ENCODE measurements at regions not wholly inside any gene's neighbourhood (a gene's known extent, or its start where the extent isn't known, plus 50 kb on each side); places are given as distances from the start of the nearest gene placed in this dataset.
A peak's percentile ranks its signal among the peaks of the same experiment; 100 is the strongest.

DNA sequence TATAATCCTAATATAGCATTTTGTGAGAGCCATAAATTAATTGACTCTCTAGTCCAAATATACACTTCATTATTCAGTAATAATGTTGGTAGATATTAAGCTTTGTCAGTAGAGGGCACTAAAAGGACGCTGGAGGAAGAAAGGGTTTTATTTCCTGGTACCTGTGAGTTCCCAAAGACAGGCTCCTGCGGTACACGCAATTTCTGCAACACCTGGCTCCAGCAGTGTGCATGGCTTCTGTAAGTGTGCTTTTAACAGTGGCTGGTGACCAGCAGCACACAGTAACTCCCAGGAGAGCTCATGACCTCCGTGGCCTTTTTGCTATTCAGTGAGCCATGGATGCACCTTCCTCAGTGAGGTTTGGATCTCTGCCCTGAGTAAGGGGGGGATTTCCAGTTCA is 338.3 kb upstream of the ZNF385D start:
- TF ChIP-seq, protein P1, sequence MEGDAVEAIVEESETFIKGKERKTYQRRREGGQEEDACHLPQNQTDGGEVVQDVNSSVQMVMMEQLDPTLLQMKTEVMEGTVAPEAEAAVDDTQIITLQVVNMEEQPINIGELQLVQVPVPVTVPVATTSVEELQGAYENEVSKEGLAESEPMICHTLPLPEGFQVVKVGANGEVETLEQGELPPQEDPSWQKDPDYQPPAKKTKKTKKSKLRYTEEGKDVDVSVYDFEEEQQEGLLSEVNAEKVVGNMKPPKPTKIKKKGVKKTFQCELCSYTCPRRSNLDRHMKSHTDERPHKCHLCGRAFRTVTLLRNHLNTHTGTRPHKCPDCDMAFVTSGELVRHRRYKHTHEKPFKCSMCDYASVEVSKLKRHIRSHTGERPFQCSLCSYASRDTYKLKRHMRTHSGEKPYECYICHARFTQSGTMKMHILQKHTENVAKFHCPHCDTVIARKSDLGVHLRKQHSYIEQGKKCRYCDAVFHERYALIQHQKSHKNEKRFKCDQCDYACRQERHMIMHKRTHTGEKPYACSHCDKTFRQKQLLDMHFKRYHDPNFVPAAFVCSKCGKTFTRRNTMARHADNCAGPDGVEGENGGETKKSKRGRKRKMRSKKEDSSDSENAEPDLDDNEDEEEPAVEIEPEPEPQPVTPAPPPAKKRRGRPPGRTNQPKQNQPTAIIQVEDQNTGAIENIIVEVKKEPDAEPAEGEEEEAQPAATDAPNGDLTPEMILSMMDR (IDR thresholded peaks at IDR 0.05; ENCODE audit: insufficient read depth, low read length, poor library complexity, severe bottlenecking) = peak; percentile 50
- Histone ChIP-seq H3K27me3 (replicated peaks; ENCODE audit: control insufficient read depth, insufficient read depth, low read length) (no peaks in the 10 kb centered on the region), H3K4me3 (replicated peaks; ENCODE audit: low read depth, low read length) (no peak overlapping the region), H3K36me3 (ENCODE audit: control insufficient read depth, insufficient read depth, low read length) (no peaks in the 10 kb centered on the region)
- DNase-seq (ENCODE audit: extremely low read depth, insufficient read length) = no peak

DNA sequence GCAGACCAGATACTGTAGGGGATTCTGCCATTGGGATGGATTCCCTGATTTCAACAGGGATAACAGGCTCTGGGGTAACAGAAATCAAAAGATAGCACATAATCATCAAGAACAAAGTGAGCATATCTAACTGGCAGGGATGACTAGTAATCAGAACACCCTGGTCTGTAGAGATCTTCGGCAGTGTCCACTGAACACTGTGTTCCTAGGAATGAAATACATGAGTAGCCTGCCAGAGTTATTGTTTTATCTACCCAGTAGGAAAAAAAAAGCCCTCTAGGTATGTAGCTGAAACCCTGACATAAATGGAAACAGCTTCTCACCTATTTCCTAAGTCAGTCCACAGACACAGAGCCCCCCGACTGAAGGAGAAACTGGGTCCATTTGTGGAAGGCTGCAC is 340.3 kb upstream of the ZNF385D start:
- Histone ChIP-seq H3K27me3 (replicated peaks; ENCODE audit: control insufficient read depth, insufficient read depth, low read length) (no peaks in the 10 kb centered on the region), H3K36me3 (ENCODE audit: control insufficient read depth, insufficient read depth, low read length) (no peaks in the 10 kb centered on the region), H3K4me3 (replicated peaks; ENCODE audit: low read depth, low read length) (no peak overlapping the region)
- DNase-seq (ENCODE audit: extremely low read depth, insufficient read length) = no peak
- TF ChIP-seq, protein P1 (IDR thresholded peaks at IDR 0.05; ENCODE audit: insufficient read depth, low read length, poor library complexity, severe bottlenecking) = no peak

DNA sequence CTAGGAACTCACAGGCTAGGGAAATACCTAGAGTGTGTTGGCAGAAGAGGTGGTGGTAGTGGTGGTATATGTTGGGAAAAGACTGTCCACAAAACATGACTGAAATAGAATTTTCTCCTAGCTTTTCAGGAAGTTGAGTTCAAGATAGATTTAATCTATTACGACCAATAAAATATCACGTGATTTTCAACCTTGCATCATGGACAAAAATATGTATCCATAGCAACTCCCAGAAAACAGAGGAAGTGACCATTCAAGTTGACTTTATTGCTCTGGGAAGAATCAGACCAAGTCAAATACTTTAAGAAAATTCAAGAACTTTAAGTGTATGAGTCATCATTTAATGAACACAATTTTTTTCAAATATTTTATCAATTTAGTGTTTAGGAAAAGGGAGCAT is 347.0 kb upstream of the ZNF385D start:
- DNase-seq (ENCODE audit: extremely low read depth, insufficient read length) = no peak
- H3K36me3 ChIP-seq (ENCODE audit: control insufficient read depth, insufficient read depth, low read length) = no peaks in the 10 kb centered on the region
- H3K27me3 ChIP-seq (replicated peaks; ENCODE audit: control insufficient read depth, insufficient read depth, low read length) = no peaks in the 10 kb centered on the region
- TF ChIP-seq, protein P1 (IDR thresholded peaks at IDR 0.05; ENCODE audit: insufficient read depth, low read length, poor library complexity, severe bottlenecking) = no peak
- H3K4me3 ChIP-seq (replicated peaks; ENCODE audit: low read depth, low read length) = no peak overlapping the region

DNA sequence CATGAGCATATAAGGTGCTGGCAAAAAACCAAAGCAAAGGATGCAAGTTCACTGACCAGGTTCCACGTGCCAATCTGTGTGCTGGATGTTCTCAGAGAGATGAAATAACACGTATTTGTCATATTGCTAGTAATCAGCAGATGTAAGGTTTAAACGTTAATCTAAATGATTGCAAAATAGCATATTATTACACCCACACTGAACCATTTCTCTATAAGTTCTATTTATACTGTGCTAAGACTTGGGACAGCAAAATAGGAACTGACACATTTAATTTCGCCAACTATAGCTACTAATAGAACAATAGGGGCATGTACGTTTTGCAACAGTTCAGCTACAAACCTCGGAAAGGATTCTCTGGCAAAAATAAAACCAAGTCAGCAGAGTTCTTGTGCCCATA is 350.3 kb upstream of the ZNF385D start:
- no peaks in the 10 kb centered on the region for H3K36me3 ChIP-seq (ENCODE audit: control insufficient read depth, insufficient read depth, low read length)

DNA sequence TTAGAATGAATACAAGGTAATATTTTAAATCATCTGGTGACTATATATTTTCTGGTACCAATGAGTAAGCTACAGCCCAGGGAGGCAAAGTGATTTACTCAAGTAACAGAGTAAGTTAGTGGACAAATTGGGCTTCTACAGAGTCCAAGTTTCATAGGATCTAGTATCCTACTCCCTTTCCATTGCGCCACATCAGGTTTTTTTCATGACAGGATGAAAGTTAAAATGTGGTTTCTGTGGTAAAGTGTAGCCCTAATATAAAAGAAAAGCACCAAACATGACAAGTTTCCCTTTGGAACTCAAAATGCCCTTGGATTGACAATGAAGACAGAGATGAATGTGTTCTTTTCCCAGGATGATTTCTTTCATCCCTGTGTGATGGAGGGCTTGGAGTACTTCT is 350.8 kb upstream of the ZNF385D start:
- TF ChIP-seq, protein P1 (IDR thresholded peaks at IDR 0.05; ENCODE audit: insufficient read depth, low read length, poor library complexity, severe bottlenecking) = no peak
- Histone ChIP-seq H3K4me3 (replicated peaks; ENCODE audit: low read depth, low read length) (no peak overlapping the region), H3K27me3 (replicated peaks; ENCODE audit: control insufficient read depth, insufficient read depth, low read length) (no peaks in the 10 kb centered on the region), H3K36me3 (ENCODE audit: control insufficient read depth, insufficient read depth, low read length) (no peaks in the 10 kb centered on the region)
- DNase-seq (ENCODE audit: extremely low read depth, insufficient read length) = no peak

More for the DNA sequence above, 350.3 kb upstream of the ZNF385D start:
- Histone ChIP-seq H3K27me3 (replicated peaks; ENCODE audit: control insufficient read depth, insufficient read depth, low read length) (no peaks in the 10 kb centered on the region), H3K4me3 (replicated peaks; ENCODE audit: low read depth, low read length) (no peak overlapping the region)
- TF ChIP-seq, protein P1 (IDR thresholded peaks at IDR 0.05; ENCODE audit: insufficient read depth, low read length, poor library complexity, severe bottlenecking) = no peak
- DNase-seq (ENCODE audit: extremely low read depth, insufficient read length) = no peak

DNA sequence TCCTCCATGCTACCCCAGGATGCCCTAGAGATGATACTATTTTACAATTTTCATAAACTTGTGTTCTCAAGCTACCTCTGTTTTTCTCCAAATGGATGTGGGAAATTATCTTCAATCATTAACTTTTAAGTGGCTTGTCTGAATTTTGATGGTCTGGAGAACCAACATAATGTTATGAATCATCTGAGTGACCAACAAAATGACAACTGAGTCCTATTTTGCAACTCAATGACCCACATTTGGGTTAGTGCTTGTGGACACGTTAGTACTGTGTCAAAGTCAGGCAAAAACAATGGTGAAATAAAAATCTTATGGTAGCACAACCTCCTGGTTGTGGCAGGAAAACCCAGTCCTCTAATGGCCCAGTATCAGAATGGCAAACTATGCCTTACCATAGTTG is 352.4 kb upstream of the ZNF385D start:
- TF ChIP-seq, protein P1 (IDR thresholded peaks at IDR 0.05; ENCODE audit: insufficient read depth, low read length, poor library complexity, severe bottlenecking) = no peak
- no peaks in the 10 kb centered on the region for H3K36me3 ChIP-seq (ENCODE audit: control insufficient read depth, insufficient read depth, low read length)
- DNase-seq (ENCODE audit: extremely low read depth, insufficient read length) = no peak
- H3K27me3 ChIP-seq (replicated peaks; ENCODE audit: control insufficient read depth, insufficient read depth, low read length) = no peaks in the 10 kb centered on the region
- H3K4me3 ChIP-seq (replicated peaks; ENCODE audit: low read depth, low read length) = no peak overlapping the region
